Lung (tissue), 11 donors: ENCODE measurements at regions not wholly inside any gene's neighbourhood (a gene's known extent, or its start where the extent isn't known, plus 50 kb on each side); places are given as distances from the start of the nearest gene placed in this dataset.

Experiments used
- ATAC-seq: fragments of 200-7000 bp; cut with Tn5 transposase; one replicate; pipeline ENCODE4 v1.9.1; 2020; ENCODE audit warnings: moderate number of reproducible peaks; ENCODE audit not compliant: insufficient read depth, low FRiP score
- DNase-seq, 3 donors: peaks; one replicate each; pipeline ENCODE4 v3.0.0-alpha.2; 2013 to 2017
- H3K27ac ChIP-seq, 2 donors: one replicate each; pipeline ENCODE4 v1.5.1; 2013; ENCODE audit warnings: mild to moderate bottlenecking in 2 of 2, moderate library complexity in 2 of 2, control low read depth in 1 of 2, inconsistent platforms in 1 of 2, low read depth in 1 of 2, low read length in 1 of 2
- H3K27me3 ChIP-seq, 3 donors: one replicate each; pipeline ENCODE4 v1.5.1; 2013; ENCODE audit warnings: low read length in 2 of 3; ENCODE audit not compliant: control insufficient read depth in 3 of 3, insufficient read depth in 3 of 3
- H3K36me3 ChIP-seq, 4 donors: one replicate each; pipeline ENCODE4 v1.5.1; 2013; ENCODE audit warnings: low read length in 4 of 4, mild to moderate bottlenecking in 1 of 4, moderate library complexity in 1 of 4; ENCODE audit not compliant: control insufficient read depth in 4 of 4, insufficient read depth in 4 of 4
- H3K4me1 ChIP-seq, 5 donors: one replicate each; pipeline ENCODE4 v1.5.1; 2013; ENCODE audit warnings: low read length in 5 of 5, mild to moderate bottlenecking in 2 of 5, moderate library complexity in 1 of 5; ENCODE audit not compliant: control insufficient read depth in 5 of 5, insufficient read depth in 5 of 5
- H3K4me3 ChIP-seq: one replicate; pipeline ENCODE4 v1.5.1; 2013; ENCODE audit warnings: mild to moderate bottlenecking, control low read depth, moderate library complexity
- H3K9ac ChIP-seq, 2 donors: one replicate each; pipeline ENCODE4 v1.5.1; 2013; ENCODE audit warnings: low read length in 2 of 2, control low read depth in 1 of 2; ENCODE audit not compliant: insufficient read depth in 1 of 2
- H3K9me3 ChIP-seq, 4 donors: one replicate each; pipeline ENCODE4 v1.5.1; 2013; ENCODE audit warnings: low read length in 3 of 4, mild to moderate bottlenecking in 1 of 4, moderate library complexity in 1 of 4; ENCODE audit not compliant: control insufficient read depth in 4 of 4, insufficient read depth in 3 of 4
- CTCF ChIP-seq: IDR thresholded peaks from 2 replicates; pipeline ENCODE4 v1.5.1; 2012; ENCODE audit warnings: mild to moderate bottlenecking; ENCODE audit errors: control extremely low read depth, extremely low read depth
- WGBS, 2 donors: extraction: QIAGEN DNeasy Blood & Tissue Kit; methylation state at CpG; one replicate each; pipeline ENCODE4 v1.1.7; 2013; 5-methylcytosine and 5-hydroxymethylcytosine counted together
- donor health status: control.
- donor health status: control.
- donor health status: Bipolar disorder and iron deficiency.
- donor health status: healthy.
- donor health status: DM: yes; HTN: yes; CAD: no.

GRCh38 chr15:93358166-93359059 is 269.4 kb upstream of the RGMA start:
- TF ChIP-seq CTCF: no peak
- ATAC-seq (no peak), DNase-seq (no peak)
- WGBS, 2 donors: 86 to 90% methylated on average over 19 of the region's 19 CpGs
- H3K9me3 ChIP-seq: peaks cover 0 to 5% (median 0%) of the 10 kb centered on the region in 4 donors
- no peaks in the 10 kb centered on the region for H3K36me3 ChIP-seq
- no peak overlapping the region for H3K27ac ChIP-seq
- no peak overlapping the region for H3K9ac ChIP-seq
- H3K27me3 ChIP-seq: no peaks in the 10 kb centered on the region
- peaks cover 0 to 8% (median 0%) of the 10 kb centered on the region in 5 donors for H3K4me1 ChIP-seq
- H3K4me3 ChIP-seq: no peak overlapping the region

GRCh38 chr15:93348711-93349545 is 259.9 kb upstream of the RGMA start:
- Histone ChIP-seq H3K4me1 (no peaks in the 10 kb centered on the region), H3K9ac (no peak overlapping the region), H3K36me3 (no peaks in the 10 kb centered on the region), H3K27ac (no peak overlapping the region), H3K9me3 (peaks cover 0 to 3% (median 0%) of the 10 kb centered on the region in 4 donors), H3K4me3 (no peak overlapping the region), H3K27me3 (no peaks in the 10 kb centered on the region)
- DNase-seq (no peak), ATAC-seq (no peak)
- no peak for TF ChIP-seq CTCF
- 84 to 86% methylated on average over 7 of the region's 7 CpGs for WGBS, 2 donors

GRCh38 chr15:93347986-93348385 is 259.0 kb upstream of the RGMA start:
- no peaks in the 10 kb centered on the region for H3K27me3 ChIP-seq
- H3K9ac ChIP-seq: no peak overlapping the region
- no peak for ATAC-seq
- no peak for DNase-seq
- no peak overlapping the region for H3K27ac ChIP-seq
- no peak overlapping the region for H3K4me3 ChIP-seq
- 58 to 71% methylated on average over 1 of the region's 1 CpG for WGBS, 2 donors
- no peaks in the 10 kb centered on the region for H3K4me1 ChIP-seq
- no peaks in the 10 kb centered on the region for H3K36me3 ChIP-seq
- TF ChIP-seq CTCF: no peak
- H3K9me3 ChIP-seq: peaks cover 0 to 3% (median 0%) of the 10 kb centered on the region in 4 donors
